A673 (cell line): ENCODE measurements at regions not wholly inside any gene's neighbourhood (a gene's known extent, or its start where the extent isn't known, plus 50 kb on each side); places are given as distances from the start of the nearest gene placed in this dataset.

ENCODE experiments used
- BruUV-seq: library from RNA; stranded (reverse); fragments of 400-500 nt; replicated peaks from 2 replicates; lab custom pipeline; 2021; lab: Mats Ljungman, UMichigan
- CTCF ChIA-PET: fragments of 300-600 bp; sonication (Branson Sonifier 250); formaldehyde crosslinking; loops from one replicate; lab custom pipeline; 2022; ENCODE audit warnings: antibody characterized with exemption; lab: Charles Lee
- POLR2A ChIA-PET: fragments of 300-600 bp; sonication (Branson Sonifier 250); formaldehyde crosslinking; loops from one replicate; lab custom pipeline; 2022; ENCODE audit warnings: antibody characterized with exemption; ENCODE audit not compliant: low non-redundant PET; lab: Charles Lee
- DNase-seq: peaks from one replicate; pipeline ENCODE4 v3.0.0-alpha.2; 2015; ENCODE audit warnings: low spot score
- H3K27ac ChIP-seq: fragments of 200-600 bp; sonication (generic); 2 replicates; pipeline ENCODE4 v1.5.1; 2016; ENCODE audit warnings: mixed run types, low read depth, mild to moderate bottlenecking, mixed read lengths, antibody characterized with exemption, low read length; ENCODE audit not compliant: poor library complexity, severe bottlenecking
- H3K27me3 ChIP-seq: fragments of 200-600 bp; sonication (generic); replicated peaks from 2 replicates; pipeline ENCODE4 v1.6.1; 2017; ENCODE audit warnings: mixed run types, low read depth, mild to moderate bottlenecking, mixed read lengths, antibody characterized with exemption, low read length; ENCODE audit not compliant: insufficient read depth, poor library complexity
- H3K36me3 ChIP-seq: fragments of 200-600 bp; sonication (generic); 2 replicates; pipeline ENCODE4 v1.6.1; 2016; ENCODE audit warnings: mixed run types, mild to moderate bottlenecking, mixed read lengths, antibody characterized with exemption, low read length; ENCODE audit not compliant: insufficient read depth, poor library complexity, severe bottlenecking
- H3K4me1 ChIP-seq: fragments of 200-600 bp; sonication (generic); 2 replicates; pipeline ENCODE4 v1.6.1; 2017; ENCODE audit warnings: mixed run types, mild to moderate bottlenecking, mixed read lengths, antibody characterized with exemption, low read length; ENCODE audit not compliant: insufficient read depth, poor library complexity, severe bottlenecking
- H3K4me3 ChIP-seq: fragments of 200-600 bp; sonication (generic); 2 replicates; pipeline ENCODE4 v1.5.1; 2016; ENCODE audit warnings: low read depth, mixed run types, mild to moderate bottlenecking, mixed read lengths, low read length; ENCODE audit not compliant: poor library complexity, severe bottlenecking
- H3K9me3 ChIP-seq: fragments of 200-600 bp; sonication (generic); 2 replicates; pipeline ENCODE4 v1.6.1; 2016; ENCODE audit warnings: mixed run types, low read depth, mild to moderate bottlenecking, mixed read lengths, antibody characterized with exemption, low read length; ENCODE audit not compliant: poor library complexity, severe bottlenecking
- CTCF ChIP-seq: fragments of 300-800, 200-600 bp; sonication (generic); conservative IDR thresholded peaks from 2 replicates; pipeline ENCODE4 v1.5.1; 2017; ENCODE audit warnings: low read depth, mild to moderate bottlenecking, antibody characterized with exemption, low read length, moderate library complexity, mixed read lengths
- EZH2 ChIP-seq: fragments of 200-600 bp; sonication (generic); IDR thresholded peaks from 2 replicates; pipeline ENCODE4 v1.6.1; 2017; ENCODE audit warnings: borderline replicate concordance, low read depth, mild to moderate bottlenecking, mixed read lengths, antibody characterized with exemption, low read length; ENCODE audit not compliant: poor library complexity, severe bottlenecking
- intact Hi-C: fragments of 100-400 bp; cut with micrococcal nuclease; formaldehyde crosslinking; loops from one replicate; pipeline ENCODE4 v1.10.0; 2022; ENCODE audit not compliant: unreplicated experiment

GRCh38 chr9:16325966-16326365, 544.5 kb downstream of the BNC2 start:
- no peaks in the 10 kb centered on the region for H3K9me3 ChIP-seq
- H3K4me1 ChIP-seq: no peaks in the 10 kb centered on the region
- CTCF ChIA-PET: no interaction called here

GRCh38 chr9:16328349-16328748, 542.1 kb downstream of the BNC2 start:
- H3K27me3 ChIP-seq: no peaks in the 10 kb centered on the region
- no peaks in the 10 kb centered on the region for H3K36me3 ChIP-seq
- ChIA-PET CTCF (no interaction called here), POLR2A (no interaction called here)
- no peak for DNase-seq
- intact Hi-C loops: no loop called here
- no TSS peak for BruUV-seq
- H3K27ac ChIP-seq: no peak overlapping the region
- no peak for TF ChIP-seq CTCF
- no peak for TF ChIP-seq EZH2
- no peaks in the 10 kb centered on the region for H3K4me1 ChIP-seq
- no peak overlapping the region for H3K4me3 ChIP-seq
- H3K9me3 ChIP-seq: no peaks in the 10 kb centered on the region

More at GRCh38 chr9:16325966-16326365, 544.5 kb downstream of the BNC2 start:
- DNase-seq: no peak
- TF ChIP-seq EZH2 (no peak), CTCF (no peak)
- POLR2A ChIA-PET: no interaction called here
- H3K36me3 ChIP-seq: no peaks in the 10 kb centered on the region
- H3K27me3 ChIP-seq: no peaks in the 10 kb centered on the region
- no peak overlapping the region for H3K4me3 ChIP-seq
- H3K27ac ChIP-seq: no peak overlapping the region
- intact Hi-C loops: no loop called here
- BruUV-seq: no TSS peak

GRCh38 chr9:16329671-16330113, 540.8 kb downstream of the BNC2 start:
- DNase-seq: no peak
- Histone ChIP-seq H3K4me3 (no peak overlapping the region), H3K9me3 (no peaks in the 10 kb centered on the region), H3K27me3 (no peaks in the 10 kb centered on the region), H3K27ac (no peak overlapping the region), H3K36me3 (no peaks in the 10 kb centered on the region), H3K4me1 (no peaks in the 10 kb centered on the region)
- intact Hi-C loops: no loop called here
- TF ChIP-seq CTCF (no peak), EZH2 (no peak)
- CTCF ChIA-PET: no interaction called here
- BruUV-seq: no TSS peak
- POLR2A ChIA-PET: no interaction called here
